ENCODE measurements at regions not wholly inside any gene's neighbourhood (a gene's known extent, or its start where the extent isn't known, plus 50 kb on each side); places are given as distances from the start of the nearest gene placed in this dataset.

- no peak overlapping the region for H3K27ac ChIP-seq
- no peak for TF ChIP-seq CTCF (IDR thresholded peaks at IDR 0.05)
- TF ChIP-seq ZFX (IDR thresholded peaks at IDR 0.05; ENCODE audit: borderline replicate concordance), result no peak
Observed at GRCh38 chr18:28390022-28390421, 213.1 kb upstream of the CDH2 start.

GRCh38 chr18:28382215-28382879 is 205.4 kb upstream of the CDH2 start:
- TF ChIP-seq ZFX (IDR thresholded peaks at IDR 0.05; ENCODE audit: borderline replicate concordance) (no peak), CTCF (IDR thresholded peaks at IDR 0.05) (no peak)
- no peak overlapping the region for H3K27ac ChIP-seq

GRCh38 chr18:28372186-28372585 is 195.3 kb upstream of the CDH2 start:
- TF ChIP-seq ZFX (IDR thresholded peaks at IDR 0.05; ENCODE audit: borderline replicate concordance) (no peak), CTCF (IDR thresholded peaks at IDR 0.05) (no peak)
- H3K27ac ChIP-seq, result no peak overlapping the region

GRCh38 chr18:28366676-28367075 is 189.7 kb upstream of the CDH2 start:
- TF ChIP-seq ZFX (IDR thresholded peaks at IDR 0.05; ENCODE audit: borderline replicate concordance) (no peak), CTCF (IDR thresholded peaks at IDR 0.05) (no peak)
- no peak overlapping the region for H3K27ac ChIP-seq

GRCh38 chr18:28365411-28365831 is 188.5 kb upstream of the CDH2 start:
- TF ChIP-seq ZFX (IDR thresholded peaks at IDR 0.05; ENCODE audit: borderline replicate concordance) (no peak), CTCF (IDR thresholded peaks at IDR 0.05) (no peak)
- no peak overlapping the region for H3K27ac ChIP-seq

GRCh38 chr18:28363124-28363523 is 186.2 kb upstream of the CDH2 start:
- TF ChIP-seq ZFX (IDR thresholded peaks at IDR 0.05; ENCODE audit: borderline replicate concordance) (no peak), CTCF (IDR thresholded peaks at IDR 0.05) (no peak)
- no peak overlapping the region for H3K27ac ChIP-seq

GRCh38 chr18:28359176-28359575 is 182.2 kb upstream of the CDH2 start:
- TF ChIP-seq CTCF (IDR thresholded peaks at IDR 0.05), result no peak
- no peak for TF ChIP-seq ZFX (IDR thresholded peaks at IDR 0.05; ENCODE audit: borderline replicate concordance)
- H3K27ac ChIP-seq, result no peak overlapping the region
